Esophagus muscularis mucosa (tissue), 4 donors: ENCODE measurements at regions not wholly inside any gene's neighbourhood (a gene's known extent, or its start where the extent isn't known, plus 50 kb on each side); places are given as distances from the start of the nearest gene placed in this dataset.

ENCODE experiments used
- DNase-seq: peaks from one replicate; pipeline ENCODE4 v3.0.0-alpha.2; 2017; ENCODE audit errors: extremely low spot score
- H3K27ac ChIP-seq, 4 donors: fragments of 200-600 bp; sonication (generic); replicated peaks in 1 of 4; 1 replicate in 3 of 4; 2 replicates in 1 of 4; pipeline ENCODE4 v1.5.1; 2016 to 2019; ENCODE audit warnings: mild to moderate bottlenecking in 1 of 4
- H3K27me3 ChIP-seq, 4 donors: fragments of 200-600 bp; sonication (generic); one replicate each; pipeline versions ENCODE4 v1.5.1 to v1.6.0; 2016 to 2019
- H3K36me3 ChIP-seq, 4 donors: fragments of 200-600 bp; sonication (generic); one replicate each; pipeline ENCODE4 v1.5.1; 2016 to 2019
- H3K4me1 ChIP-seq, 4 donors: fragments of 200-600 bp; sonication (generic); one replicate each; pipeline ENCODE4 v1.5.1; 2016 to 2019
- H3K4me3 ChIP-seq, 4 donors: fragments of 200-600 bp; sonication (generic); 1 replicate in 2 of 4; 2 replicates in 2 of 4; pipeline ENCODE4 v1.5.1; 2016 to 2019; ENCODE audit warnings: mild to moderate bottlenecking in 4 of 4, moderate library complexity in 1 of 4
- H3K9me3 ChIP-seq, 4 donors: fragments of 200-600 bp; sonication (generic); 1 replicate in 3 of 4; 2 replicates in 1 of 4; pipeline ENCODE4 v1.5.1; 2016 to 2019
- CTCF ChIP-seq, 3 experiments: fragments of 200-600 bp in 2 of 3; fragments of 450-650 bp in 1 of 3; sonication (generic) in 2 of 3; IDR thresholded peaks; one replicate each; pipeline ENCODE4 v1.5.1; 2017 to 2019; ENCODE audit warnings: antibody characterized with exemption in 3 of 3, mild to moderate bottlenecking in 2 of 3, moderate library complexity in 1 of 3
- EP300 ChIP-seq: sonication (generic); formaldehyde crosslinking; IDR thresholded peaks from one replicate; pipeline ENCODE4 v1.6.1; 2017; ENCODE audit warnings: antibody characterized with exemption
- POLR2A ChIP-seq: fragments of 450-650 bp; IDR thresholded peaks from one replicate; pipeline ENCODE4 v1.6.1; 2017; ENCODE audit warnings: antibody characterized with exemption, moderate library complexity, mild to moderate bottlenecking, low read depth
- POLR2AphosphoS5 ChIP-seq, 2 donors: sonication (generic); formaldehyde crosslinking; IDR thresholded peaks; one replicate each; pipeline ENCODE4 v1.6.1; 2017; ENCODE audit warnings: antibody characterized with exemption in 2 of 2
- WGBS: methylation state at CpG from one replicate; pipeline ENCODE4 v1.1.5; 2018; 5-methylcytosine and 5-hydroxymethylcytosine counted together
- intact Hi-C: fragments of 100-400 bp; cut with DNase I; formaldehyde crosslinking; loops from one replicate; pipeline ENCODE4 v1.15.1; 2023

GRCh38 chr22:19635644-19636043 is 78.7 kb upstream of the SEPTIN5 start:
- Histone ChIP-seq H3K36me3 (no peaks in the 10 kb centered on the region), H3K4me1 (no peaks in the 10 kb centered on the region), H3K27me3 (peaks cover 0 to 19% (median 0%) of the 10 kb centered on the region in 4 donors), H3K4me3 (no peak overlapping the region), H3K9me3 (no peaks in the 10 kb centered on the region), H3K27ac (no peak overlapping the region)
- no peak for DNase-seq
- WGBS: 76% methylated on average over 3 of the region's 3 CpGs
- no peak for TF ChIP-seq CTCF (IDR thresholded peaks at IDR 0.05)
- no peak for TF ChIP-seq POLR2AphosphoS5 (IDR thresholded peaks at IDR 0.05)
- no peak for TF ChIP-seq POLR2A
- no peak for TF ChIP-seq EP300
- intact Hi-C loops: loop anchor here (10.0 kb wide), 1 partner anchor 451 kb away; no protein-coding TSS in a partner anchor

DNA sequence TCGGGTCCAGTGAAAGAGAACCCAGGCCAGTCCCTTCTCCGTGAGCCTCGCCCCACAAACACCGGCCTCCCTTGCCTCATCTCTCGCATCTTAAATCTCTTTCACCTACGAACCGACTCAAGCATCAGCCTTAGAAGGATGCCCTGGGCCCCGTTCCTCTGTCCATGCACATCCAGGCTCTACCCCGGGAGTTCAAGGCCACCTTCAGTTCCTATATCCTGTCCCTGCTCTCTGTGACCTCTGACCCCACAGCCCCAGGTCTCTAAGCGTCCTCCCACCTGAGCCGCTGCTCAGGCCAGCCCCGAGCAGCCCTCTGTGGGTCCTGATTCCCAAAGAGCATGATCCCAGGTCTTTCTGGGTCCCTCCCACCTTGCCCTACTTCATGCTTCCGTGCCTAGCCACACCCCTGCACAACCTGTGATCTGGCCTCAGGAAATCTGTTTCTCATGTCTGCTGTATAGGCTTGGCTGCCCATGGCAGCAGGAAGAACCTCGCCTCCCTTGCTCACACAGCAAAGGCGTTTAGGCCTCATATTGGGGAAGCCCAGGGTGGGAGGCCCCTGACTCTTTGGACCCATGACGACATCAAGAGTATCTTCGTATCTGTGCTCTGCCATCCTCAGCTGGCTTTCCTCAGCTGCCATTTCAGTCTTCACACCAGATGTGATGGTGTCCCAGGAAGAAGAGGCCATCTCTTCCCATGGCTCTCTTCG is 77.5 kb upstream of the SEPTIN5 start:
- TF ChIP-seq POLR2AphosphoS5 (IDR thresholded peaks at IDR 0.05) (no peak), POLR2A (no peak), EP300 (no peak), CTCF (IDR thresholded peaks at IDR 0.05) (no peak)
- Histone ChIP-seq H3K4me3 (no peak overlapping the region), H3K9me3 (no peaks in the 10 kb centered on the region), H3K27me3 (peaks cover 0 to 19% (median 0%) of the 10 kb centered on the region in 4 donors), H3K4me1 (no peaks in the 10 kb centered on the region), H3K27ac (no peak overlapping the region), H3K36me3 (no peaks in the 10 kb centered on the region)
- 85% methylated on average over 18 of the region's 18 CpGs for WGBS
- intact Hi-C loops: loop anchor here (10.0 kb wide), 1 partner anchor 452 kb away; no protein-coding TSS in a partner anchor
- no peak for DNase-seq

DNA sequence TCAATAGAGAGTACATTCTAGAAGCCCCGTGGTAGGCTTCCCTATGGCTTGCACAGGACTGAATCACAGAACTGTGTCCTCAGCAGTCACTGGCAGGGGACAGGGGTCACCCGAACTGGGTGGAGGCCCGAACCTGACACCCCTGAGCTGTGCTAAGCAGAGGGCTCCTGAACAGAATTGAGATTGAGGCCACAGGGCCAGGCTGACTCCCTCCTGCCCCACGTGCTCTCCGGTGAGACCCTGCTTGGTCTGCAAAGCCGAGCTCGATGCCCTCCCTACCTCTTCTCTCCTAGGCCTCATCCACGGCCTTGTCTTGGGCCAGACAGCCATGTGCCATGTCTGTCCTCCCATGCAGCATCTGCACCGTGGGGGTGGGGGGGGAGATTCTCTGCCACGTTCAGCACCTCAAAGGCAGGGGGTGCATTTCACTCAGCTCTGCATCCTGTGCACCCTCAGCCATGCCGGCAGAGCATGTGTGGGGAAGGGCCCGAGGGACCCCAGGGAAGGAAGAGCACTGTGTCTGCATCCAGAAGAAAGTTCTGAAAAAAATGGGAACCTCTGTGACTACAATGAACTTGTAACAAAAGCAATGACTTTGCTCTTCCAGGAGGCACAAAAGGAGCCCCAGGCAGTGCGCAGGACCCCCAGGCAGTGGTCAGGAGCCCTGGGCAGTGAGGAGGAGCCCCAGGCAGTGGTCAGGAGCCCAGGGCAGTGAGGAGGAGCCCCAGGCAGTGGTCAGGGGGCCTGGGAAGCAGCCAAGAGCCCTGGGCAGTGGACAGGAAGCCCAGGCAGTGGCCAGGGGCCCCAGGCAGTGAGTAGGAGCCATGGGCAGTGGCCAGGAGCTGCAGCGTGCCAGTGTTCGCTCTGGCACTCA is 76.7 kb upstream of the SEPTIN5 start:
- Histone ChIP-seq H3K4me3 (no peak overlapping the region), H3K27ac (no peak overlapping the region), H3K36me3 (no peaks in the 10 kb centered on the region), H3K4me1 (no peaks in the 10 kb centered on the region), H3K9me3 (no peaks in the 10 kb centered on the region), H3K27me3 (peaks cover 0 to 22% (median 0%) of the 10 kb centered on the region in 4 donors)
- no peak for DNase-seq
- intact Hi-C loops: loop anchor here (10.0 kb wide), 1 partner anchor 453 kb away; no protein-coding TSS in a partner anchor
- WGBS: 83% methylated on average over 14 of the region's 15 CpGs
- TF ChIP-seq POLR2AphosphoS5 (IDR thresholded peaks at IDR 0.05) (no peak), EP300 (no peak), CTCF (IDR thresholded peaks at IDR 0.05) (no peak), POLR2A (no peak)

DNA sequence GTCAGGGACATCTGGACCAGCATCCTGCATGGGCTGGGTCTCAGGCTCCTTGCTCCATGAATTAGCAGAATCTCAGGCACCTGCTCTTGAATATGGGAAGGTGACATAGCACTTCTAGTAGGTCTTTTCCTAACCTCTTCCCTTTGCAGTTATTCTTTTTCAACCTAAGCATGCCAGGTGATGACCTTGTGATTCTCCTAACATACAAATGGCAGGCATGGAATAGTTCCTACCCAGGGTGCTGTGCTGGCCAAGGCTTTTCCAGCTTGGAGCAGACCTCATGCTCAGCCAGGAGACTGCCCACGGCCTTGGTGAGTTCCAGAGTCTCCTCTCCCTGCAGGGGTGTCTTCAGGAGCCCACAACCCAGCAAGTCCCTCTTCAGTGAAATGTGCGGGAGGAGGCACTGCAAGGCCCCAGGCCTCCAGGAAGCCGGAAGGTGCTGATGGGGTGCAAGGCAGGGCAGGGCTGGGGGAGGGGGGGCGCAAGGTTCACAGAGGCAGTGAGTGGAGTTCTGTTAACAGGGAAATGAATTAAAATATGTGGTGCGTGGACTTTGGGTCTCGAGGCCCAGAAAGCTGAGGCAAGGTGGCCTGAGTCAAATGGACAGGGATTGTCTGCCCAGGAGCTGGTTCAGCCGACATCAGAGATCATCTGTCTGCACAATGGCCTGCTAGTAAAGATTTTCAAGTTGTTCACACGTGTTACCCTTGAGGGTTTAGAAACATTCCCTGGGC is 75.9 kb upstream of the SEPTIN5 start:
- no peak overlapping the region for H3K27ac ChIP-seq
- TF ChIP-seq EP300 (no peak), POLR2AphosphoS5 (IDR thresholded peaks at IDR 0.05) (no peak), CTCF (IDR thresholded peaks at IDR 0.05) (no peak), POLR2A (no peak)
- DNase-seq: no peak
- peaks cover 0 to 26% (median 0%) of the 10 kb centered on the region in 4 donors for H3K27me3 ChIP-seq
- no peaks in the 10 kb centered on the region for H3K4me1 ChIP-seq
- H3K4me3 ChIP-seq: no peak overlapping the region
- H3K9me3 ChIP-seq: no peaks in the 10 kb centered on the region
- H3K36me3 ChIP-seq: no peaks in the 10 kb centered on the region
- intact Hi-C loops: loop anchor here (10.0 kb wide), 1 partner anchor 454 kb away; no protein-coding TSS in a partner anchor
- 89% methylated on average over 8 of the region's 8 CpGs for WGBS
